22Rv1 (cell line): ENCODE measurements at regions not wholly inside any gene's neighbourhood (a gene's known extent, or its start where the extent isn't known, plus 50 kb on each side); places are given as distances from the start of the nearest gene placed in this dataset.

ENCODE experiments used
- CTCF ChIP-seq: fragments of 450-650 bp; IDR thresholded peaks from 2 replicates; pipeline ENCODE4 v1.5.1; 2017; ENCODE audit warnings: mild to moderate bottlenecking
- ZFX ChIP-seq: fragments of 450-650 bp; IDR thresholded peaks from 2 replicates; pipeline ENCODE4 v1.6.1; 2017; ENCODE audit warnings: antibody characterized with exemption, borderline replicate concordance

- no peak for TF ChIP-seq CTCF
- no peak for TF ChIP-seq ZFX
Measured at GRCh38 chr7:110502888-110503465, 588.0 kb upstream of the LRRN3 start.
